Coronary artery (tissue), 2 donors: ENCODE measurements at regions not wholly inside any gene's neighbourhood (a gene's known extent, or its start where the extent isn't known, plus 50 kb on each side); places are given as distances from the start of the nearest gene placed in this dataset.

Source experiments
- DNase-seq: peaks from one replicate; pipeline ENCODE4 v3.0.0-alpha.2; 2017; ENCODE audit warnings: low spot score
- H3K27ac ChIP-seq, 2 donors: fragments of 200-600 bp; sonication (generic); one replicate each; pipeline ENCODE4 v1.5.1; 2016 to 2019
- H3K4me3 ChIP-seq: fragments of 200-600 bp; sonication (generic); 2 replicates; pipeline ENCODE4 v1.5.1; 2016; ENCODE audit warnings: mild to moderate bottlenecking, moderate library complexity
- TF ChIP-seq, protein P1 (sequence below): fragments of 200-600 bp; sonication (generic); IDR thresholded peaks from one replicate; pipeline ENCODE4 v1.5.1; 2019; ENCODE audit warnings: antibody characterized with exemption

- Histone ChIP-seq H3K27ac (no peak overlapping the region), H3K4me3 (no peak overlapping the region)
- no peak for DNase-seq
- TF ChIP-seq, protein P1, sequence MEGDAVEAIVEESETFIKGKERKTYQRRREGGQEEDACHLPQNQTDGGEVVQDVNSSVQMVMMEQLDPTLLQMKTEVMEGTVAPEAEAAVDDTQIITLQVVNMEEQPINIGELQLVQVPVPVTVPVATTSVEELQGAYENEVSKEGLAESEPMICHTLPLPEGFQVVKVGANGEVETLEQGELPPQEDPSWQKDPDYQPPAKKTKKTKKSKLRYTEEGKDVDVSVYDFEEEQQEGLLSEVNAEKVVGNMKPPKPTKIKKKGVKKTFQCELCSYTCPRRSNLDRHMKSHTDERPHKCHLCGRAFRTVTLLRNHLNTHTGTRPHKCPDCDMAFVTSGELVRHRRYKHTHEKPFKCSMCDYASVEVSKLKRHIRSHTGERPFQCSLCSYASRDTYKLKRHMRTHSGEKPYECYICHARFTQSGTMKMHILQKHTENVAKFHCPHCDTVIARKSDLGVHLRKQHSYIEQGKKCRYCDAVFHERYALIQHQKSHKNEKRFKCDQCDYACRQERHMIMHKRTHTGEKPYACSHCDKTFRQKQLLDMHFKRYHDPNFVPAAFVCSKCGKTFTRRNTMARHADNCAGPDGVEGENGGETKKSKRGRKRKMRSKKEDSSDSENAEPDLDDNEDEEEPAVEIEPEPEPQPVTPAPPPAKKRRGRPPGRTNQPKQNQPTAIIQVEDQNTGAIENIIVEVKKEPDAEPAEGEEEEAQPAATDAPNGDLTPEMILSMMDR: no peak
Observed at GRCh38 chr16:48448841-48449481, 63.7 kb upstream of the SIAH1 start.

GRCh38 chr16:48447940-48448536 lies 62.8 kb upstream of the SIAH1 start:
- TF ChIP-seq, protein P1: no peak
- DNase-seq: no peak
- H3K4me3 ChIP-seq: no peak overlapping the region
- no peak overlapping the region for H3K27ac ChIP-seq

GRCh38 chr16:48447428-48447827 lies 62.2 kb upstream of the SIAH1 start:
- no peak for DNase-seq
- Histone ChIP-seq H3K4me3 (no peak overlapping the region), H3K27ac (no peak overlapping the region)
- TF ChIP-seq, protein P1: no peak

DNA sequence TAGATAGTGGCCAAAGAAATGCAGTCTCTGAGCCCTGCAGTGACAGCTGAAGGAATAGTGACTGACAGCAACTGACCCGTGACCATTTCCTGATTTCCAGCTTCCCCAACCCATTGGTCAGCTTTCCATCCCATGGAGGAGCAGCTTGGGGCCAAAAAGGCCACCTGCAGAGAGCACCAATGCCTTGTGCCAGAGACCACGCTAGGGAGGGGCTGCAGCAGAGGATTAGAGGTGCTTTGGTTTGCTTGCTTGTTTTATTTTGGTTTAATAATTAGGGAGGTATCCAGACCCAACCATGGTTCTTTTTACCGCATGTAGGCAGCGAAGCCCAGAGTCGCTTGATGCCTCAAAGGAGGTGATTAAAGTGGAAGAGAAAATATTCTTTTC lies 61.3 kb upstream of the SIAH1 start:
- Histone ChIP-seq H3K27ac (no peak overlapping the region), H3K4me3 (no peak overlapping the region)
- no peak for DNase-seq
- TF ChIP-seq, protein P1: no peak

GRCh38 chr16:48445782-48446533 lies 60.7 kb upstream of the SIAH1 start:
- no peak for DNase-seq
- Histone ChIP-seq H3K27ac (no peak overlapping the region), H3K4me3 (no peak overlapping the region)
- TF ChIP-seq, protein P1: no peak

DNA sequence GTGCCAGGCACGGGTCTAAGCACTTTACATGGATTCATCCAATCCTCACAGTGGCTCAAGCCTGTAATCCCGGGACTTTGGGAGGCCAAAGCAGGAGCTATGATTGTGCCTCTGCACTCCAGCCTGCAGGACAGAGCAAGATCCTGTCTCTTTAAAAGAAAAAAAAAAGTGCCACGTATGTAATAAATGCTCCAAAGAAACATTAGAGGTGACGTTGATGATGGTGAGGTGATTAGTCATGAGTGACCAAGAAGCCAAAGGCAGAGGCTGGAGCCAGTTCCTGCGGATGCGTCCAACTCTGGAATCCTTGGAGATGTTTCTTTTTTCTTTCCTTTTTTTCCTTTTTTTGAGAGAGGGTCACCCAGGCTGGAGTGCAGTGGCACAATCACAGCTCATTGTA lies 59.4 kb upstream of the SIAH1 start:
- peak; percentile 62 for DNase-seq
- H3K27ac ChIP-seq: no peak overlapping the region
- TF ChIP-seq, protein P1: no peak
- H3K4me3 ChIP-seq: no peak overlapping the region
